Colonic mucosa (tissue), 4 donors: ENCODE measurements at regions not wholly inside any gene's neighbourhood (a gene's known extent, or its start where the extent isn't known, plus 50 kb on each side); places are given as distances from the start of the nearest gene placed in this dataset.

Source experiments
- DNase-seq: peaks from one replicate; pipeline ENCODE4 v3.0.0-alpha.2; 2020
- H3K27ac ChIP-seq: fragments of 200-600 bp; one replicate; pipeline ENCODE4 v1.8.0; 2021
- H3K27me3 ChIP-seq: fragments of 200-600 bp; one replicate; pipeline ENCODE4 v1.8.0; 2021
- H3K36me3 ChIP-seq: fragments of 200-600 bp; one replicate; pipeline ENCODE4 v1.8.0; 2021
- H3K4me1 ChIP-seq: fragments of 200-600 bp; one replicate; pipeline ENCODE4 v1.8.0; 2021; ENCODE audit warnings: mild to moderate bottlenecking
- H3K4me3 ChIP-seq: fragments of 200-600 bp; one replicate; pipeline ENCODE4 v1.8.0; 2021
- H3K9ac ChIP-seq, 2 donors: one replicate each; pipeline ENCODE4 v1.7.0; 2013; ENCODE audit warnings: control low read depth in 2 of 2, low read depth in 2 of 2, low read length in 2 of 2
- H3K9me3 ChIP-seq: fragments of 200-600 bp; one replicate; pipeline ENCODE4 v1.8.0; 2021
- CTCF ChIP-seq: fragments of 200-600 bp; IDR thresholded peaks from one replicate; pipeline ENCODE4 v1.8.0; 2022; ENCODE audit warnings: antibody characterized with exemption, mild to moderate bottlenecking
- intact Hi-C: fragments of 100-400 bp; cut with DNase I; formaldehyde crosslinking; loops from one replicate; pipeline ENCODE4 v1.14.1; 2022
- donor health status: healthy.
- donor health status: DM: no; HTN: no; CAD: no.
- donor health status: DM: no; HTN: no; CAD: no.

- no peaks in the 10 kb centered on the region for H3K36me3 ChIP-seq
- H3K4me1 ChIP-seq, result no peaks in the 10 kb centered on the region
- intact Hi-C loops, result no loop called here
Observed at GRCh38 chr13:57925751-57926150, 294.2 kb downstream of the PCDH17 start.

GRCh38 chr13:57932061-57932460, 300.5 kb downstream of the PCDH17 start:
- no peaks in the 10 kb centered on the region for H3K4me1 ChIP-seq
- intact Hi-C loops, result no loop called here
- H3K9ac ChIP-seq, result no peak overlapping the region
- H3K36me3 ChIP-seq, result no peaks in the 10 kb centered on the region
- no peaks in the 10 kb centered on the region for H3K27me3 ChIP-seq
- DNase-seq, result no peak
- TF ChIP-seq CTCF, result no peak
- no peak overlapping the region for H3K27ac ChIP-seq
- no peaks in the 10 kb centered on the region for H3K9me3 ChIP-seq
- no peak overlapping the region for H3K4me3 ChIP-seq

More at GRCh38 chr13:57925751-57926150, 294.2 kb downstream of the PCDH17 start:
- Histone ChIP-seq H3K4me3 (no peak overlapping the region), H3K27me3 (no peaks in the 10 kb centered on the region), H3K9me3 (no peaks in the 10 kb centered on the region), H3K9ac (no peak overlapping the region), H3K27ac (no peak overlapping the region)
- TF ChIP-seq CTCF, result no peak
- no peak for DNase-seq

GRCh38 chr13:57933606-57934005, 302.1 kb downstream of the PCDH17 start:
- Histone ChIP-seq H3K9ac (no peak overlapping the region), H3K4me1 (no peaks in the 10 kb centered on the region), H3K4me3 (no peak overlapping the region), H3K36me3 (no peaks in the 10 kb centered on the region), H3K27me3 (no peaks in the 10 kb centered on the region), H3K9me3 (no peaks in the 10 kb centered on the region), H3K27ac (no peak overlapping the region)
- TF ChIP-seq CTCF, result no peak
- intact Hi-C loops, result no loop called here
- no peak for DNase-seq

GRCh38 chr13:57935965-57936364, 304.4 kb downstream of the PCDH17 start:
- Histone ChIP-seq H3K9me3 (no peaks in the 10 kb centered on the region), H3K9ac (no peak overlapping the region), H3K27me3 (no peaks in the 10 kb centered on the region), H3K4me3 (no peak overlapping the region), H3K4me1 (no peaks in the 10 kb centered on the region), H3K27ac (no peak overlapping the region), H3K36me3 (no peaks in the 10 kb centered on the region)
- intact Hi-C loops, result no loop called here
- no peak for DNase-seq
- no peak for TF ChIP-seq CTCF

- TF ChIP-seq CTCF, result no peak
- intact Hi-C loops, result no loop called here
- no peak for DNase-seq
- no peak overlapping the region for H3K27ac ChIP-seq
- H3K27me3 ChIP-seq, result no peaks in the 10 kb centered on the region
- no peaks in the 10 kb centered on the region for H3K9me3 ChIP-seq
- H3K4me1 ChIP-seq, result no peaks in the 10 kb centered on the region
- no peak overlapping the region for H3K9ac ChIP-seq
- H3K36me3 ChIP-seq, result no peaks in the 10 kb centered on the region
- no peak overlapping the region for H3K4me3 ChIP-seq
Observed at GRCh38 chr13:57946361-57946760, 314.8 kb downstream of the PCDH17 start.

GRCh38 chr13:57948884-57949283, 317.3 kb downstream of the PCDH17 start:
- Histone ChIP-seq H3K4me1 (no peaks in the 10 kb centered on the region), H3K4me3 (no peak overlapping the region), H3K27ac (no peak overlapping the region), H3K9ac (no peak overlapping the region), H3K9me3 (no peaks in the 10 kb centered on the region), H3K36me3 (no peaks in the 10 kb centered on the region), H3K27me3 (no peaks in the 10 kb centered on the region)
- TF ChIP-seq CTCF, result no peak
- no peak for DNase-seq
- intact Hi-C loops, result no loop called here
